CD8-positive, alpha-beta memory T cell (primary cell): ENCODE measurements at regions not wholly inside any gene's neighbourhood (a gene's known extent, or its start where the extent isn't known, plus 50 kb on each side); places are given as distances from the start of the nearest gene placed in this dataset.

Experiments used
- CTCF ChIA-PET: fragments of 350-600 bp; sonication (Branson Sonifier 250); formaldehyde crosslinking; loops from one replicate; lab custom pipeline; 2021; ENCODE audit warnings: antibody characterized with exemption; lab: Charles Lee
- POLR2A ChIA-PET: fragments of 350-600 bp; sonication (Branson Sonifier 250); formaldehyde crosslinking; loops from one replicate; lab custom pipeline; 2021; ENCODE audit warnings: antibody characterized with exemption; lab: Charles Lee
- DNase-seq, 5 donors: peaks; one replicate each; pipeline versions ENCODE4 v3.0.0 to v3.0.0-alpha.2; 2020 to 2022; ENCODE audit warnings: mixed read lengths in 1 of 5
- H3K27ac ChIP-seq: one replicate; pipeline ENCODE4 v1.7.0; 2013; ENCODE audit warnings: low read depth, mild to moderate bottlenecking, low read length, moderate library complexity
- H3K27me3 ChIP-seq: 2 replicates; pipeline ENCODE4 v1.7.0; 2013; ENCODE audit warnings: low read length, mild to moderate bottlenecking; ENCODE audit not compliant: insufficient read depth, poor library complexity, severe bottlenecking
- H3K36me3 ChIP-seq: 2 replicates; pipeline ENCODE4 v1.7.0; 2013; ENCODE audit warnings: mild to moderate bottlenecking, low read length, moderate library complexity; ENCODE audit not compliant: insufficient read depth
- H3K4me1 ChIP-seq: 2 replicates; pipeline ENCODE4 v1.7.0; 2013; ENCODE audit warnings: mild to moderate bottlenecking, low read length, moderate library complexity; ENCODE audit not compliant: insufficient read depth
- H3K4me3 ChIP-seq: 2 replicates; pipeline ENCODE4 v1.7.0; 2013; ENCODE audit warnings: mild to moderate bottlenecking, low read length
- H3K9me3 ChIP-seq: 2 replicates; pipeline ENCODE4 v1.7.0; 2013; ENCODE audit warnings: mild to moderate bottlenecking, low read length
- H3K27ac Mint-ChIP-seq, 8 donors: one replicate each; pipeline ENCODE4 v1.8.0; 2020 to 2021; ENCODE audit warnings: mixed read lengths in 8 of 8, mild to moderate bottlenecking in 6 of 8, inconsistent platforms in 3 of 8, moderate library complexity in 3 of 8
- H3K27me3 Mint-ChIP-seq, 2 donors: one replicate each; pipeline ENCODE4 v1.8.0; 2020 to 2021; ENCODE audit warnings: mixed read lengths in 2 of 2, mild to moderate bottlenecking in 1 of 2, moderate library complexity in 1 of 2
- H3K36me3 Mint-ChIP-seq, 3 donors: one replicate each; pipeline ENCODE4 v1.8.0; 2020 to 2021; ENCODE audit warnings: mixed read lengths in 3 of 3, inconsistent platforms in 1 of 3, mild to moderate bottlenecking in 1 of 3
- H3K4me1 Mint-ChIP-seq, 3 donors: one replicate each; pipeline ENCODE4 v1.8.0; 2020 to 2021; ENCODE audit warnings: mixed read lengths in 3 of 3, inconsistent platforms in 1 of 3, mild to moderate bottlenecking in 1 of 3
- H3K4me3 Mint-ChIP-seq, 7 donors: one replicate each; pipeline ENCODE4 v1.8.0; 2020 to 2021; ENCODE audit warnings: mixed read lengths in 7 of 7, mild to moderate bottlenecking in 6 of 7, moderate library complexity in 4 of 7, inconsistent platforms in 2 of 7
- H3K9me3 Mint-ChIP-seq, 5 donors: one replicate each; pipeline ENCODE4 v1.8.0; 2020 to 2022; ENCODE audit warnings: mixed read lengths in 5 of 5, mild to moderate bottlenecking in 3 of 5, moderate library complexity in 2 of 5, inconsistent platforms in 1 of 5

- ChIA-PET POLR2A (no interaction called here), CTCF (no interaction called here)
- Mint-ChIP-seq H3K9me3 (no peaks in the 10 kb centered on the region), H3K27ac (no peak overlapping the region), H3K27me3 (peaks cover 9 to 19% of the 10 kb centered on the region in 2 donors), H3K36me3 (no peaks in the 10 kb centered on the region), H3K4me1 (peaks cover 0 to 11% (median 5%) of the 10 kb centered on the region in 3 donors), H3K4me3 (no peak overlapping the region)
- H3K4me1 ChIP-seq, result peaks cover 40% of the 10 kb centered on the region
- H3K36me3 ChIP-seq, result no peaks in the 10 kb centered on the region
- no peak for DNase-seq
- H3K27me3 ChIP-seq, result no peaks in the 10 kb centered on the region
- no peak overlapping the region for H3K27ac ChIP-seq
- H3K4me3 ChIP-seq, result no peak overlapping the region
- no peaks in the 10 kb centered on the region for H3K9me3 ChIP-seq
These were observed 243.3 kb downstream of the ADGRG6 start for GRCh38 chr6:142545147-142545546.

DNA sequence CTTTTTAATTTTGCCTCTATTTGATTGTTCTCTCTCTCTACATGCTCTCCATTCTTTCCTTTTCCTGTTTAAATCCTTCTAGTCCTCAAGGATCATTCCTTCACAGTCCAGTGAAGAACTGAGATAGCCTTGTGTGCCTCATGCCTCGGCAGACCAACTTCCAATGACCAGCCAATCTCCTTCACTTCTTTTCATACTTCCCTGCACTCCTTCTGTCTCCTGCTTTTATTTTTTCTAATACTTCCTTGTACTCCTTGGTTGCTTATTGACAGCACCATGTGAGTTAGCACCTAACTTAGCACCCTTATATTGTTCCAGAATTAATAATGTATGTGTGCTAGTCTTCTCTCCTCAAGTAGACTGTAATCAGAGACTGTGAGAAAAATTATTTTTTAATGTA is 246.8 kb downstream of the ADGRG6 start:
- DNase-seq, result no peak
- POLR2A ChIA-PET, result no interaction called here
- Mint-ChIP-seq H3K27me3 (peaks cover 13 to 42% of the 10 kb centered on the region in 2 donors), H3K4me3 (no peak overlapping the region), H3K9me3 (no peaks in the 10 kb centered on the region), H3K4me1 (peaks cover 2 to 11% (median 9%) of the 10 kb centered on the region in 3 donors), H3K36me3 (no peaks in the 10 kb centered on the region), H3K27ac (peak overlapping the region in 1 of 8 donors; percentile 1)
- Histone ChIP-seq H3K4me1 (peaks cover 50% of the 10 kb centered on the region), H3K36me3 (no peaks in the 10 kb centered on the region), H3K9me3 (no peaks in the 10 kb centered on the region), H3K4me3 (no peak overlapping the region), H3K27ac (no peak overlapping the region), H3K27me3 (no peaks in the 10 kb centered on the region)
- CTCF ChIA-PET, result no interaction called here

GRCh38 chr6:142550310-142551063 is 248.7 kb downstream of the ADGRG6 start:
- Mint-ChIP-seq H3K27ac (no peak overlapping the region), H3K36me3 (no peaks in the 10 kb centered on the region), H3K27me3 (peaks cover 19 to 45% of the 10 kb centered on the region in 2 donors), H3K4me1 (peaks cover 2 to 11% (median 9%) of the 10 kb centered on the region in 3 donors), H3K9me3 (no peaks in the 10 kb centered on the region), H3K4me3 (no peak overlapping the region)
- CTCF ChIA-PET, result no interaction called here
- Histone ChIP-seq H3K36me3 (no peaks in the 10 kb centered on the region), H3K27ac (no peak overlapping the region), H3K4me3 (no peak overlapping the region), H3K4me1 (peaks cover 31% of the 10 kb centered on the region), H3K9me3 (no peaks in the 10 kb centered on the region), H3K27me3 (no peaks in the 10 kb centered on the region)
- no peak for DNase-seq
- POLR2A ChIA-PET, result no interaction called here

DNA sequence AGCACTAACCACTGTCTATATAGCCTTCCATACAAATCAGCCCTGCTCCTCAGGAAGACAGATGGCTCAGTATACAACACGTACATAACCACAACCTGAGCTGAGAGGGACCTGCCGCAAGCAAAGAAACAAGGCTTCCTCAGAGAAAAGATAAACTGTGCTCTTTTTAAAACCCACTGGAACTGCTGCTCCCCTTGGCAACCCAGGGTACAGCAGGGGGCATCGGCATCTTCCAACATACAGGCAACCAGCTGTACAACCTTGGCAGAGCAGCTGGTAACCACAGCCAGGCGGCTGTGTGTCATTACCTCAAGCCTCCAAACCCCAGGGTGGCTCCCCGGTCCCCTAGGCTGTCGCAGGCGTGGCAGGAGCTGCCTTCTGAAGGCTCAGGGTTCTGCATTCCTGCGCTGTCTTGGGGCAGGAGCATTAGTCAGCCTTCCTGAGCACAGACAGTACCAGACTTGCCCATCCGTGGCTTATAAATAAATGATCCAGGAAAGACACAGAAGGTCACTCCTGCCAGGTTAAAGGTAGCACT is 249.5 kb downstream of the ADGRG6 start:
- Histone ChIP-seq H3K27ac (no peak overlapping the region), H3K4me1 (peaks cover 27% of the 10 kb centered on the region), H3K27me3 (no peaks in the 10 kb centered on the region), H3K9me3 (no peaks in the 10 kb centered on the region), H3K4me3 (no peak overlapping the region), H3K36me3 (no peaks in the 10 kb centered on the region)
- Mint-ChIP-seq H3K36me3 (no peaks in the 10 kb centered on the region), H3K27ac (no peak overlapping the region), H3K4me1 (peaks cover 2 to 11% (median 9%) of the 10 kb centered on the region in 3 donors), H3K4me3 (peak overlapping the region in 1 of 7 donors; percentile 41), H3K9me3 (no peaks in the 10 kb centered on the region), H3K27me3 (peaks cover 19 to 45% of the 10 kb centered on the region in 2 donors)
- CTCF ChIA-PET, result no interaction called here
- peak in 1 of 5 donors; percentile 44 for DNase-seq
- POLR2A ChIA-PET, result no interaction called here

DNA sequence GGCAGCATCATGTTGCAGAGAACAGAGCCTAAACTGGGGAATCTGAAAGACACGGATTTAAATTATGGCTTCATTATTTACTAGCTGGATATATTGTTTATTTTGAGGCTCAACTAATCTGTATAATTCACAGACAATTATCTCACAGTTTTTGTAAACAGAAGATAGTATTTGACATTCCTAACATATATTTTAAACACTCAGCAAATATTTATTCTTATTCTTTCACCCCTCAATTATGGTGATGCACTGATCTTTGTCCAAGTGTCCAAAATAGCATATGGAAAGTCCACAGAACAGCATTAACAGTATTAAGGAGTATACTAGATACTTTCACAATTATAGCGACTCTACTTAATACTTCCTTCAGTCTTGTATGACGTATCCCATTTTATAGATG is 257.0 kb downstream of the ADGRG6 start:
- Mint-ChIP-seq H3K36me3 (no peaks in the 10 kb centered on the region), H3K27me3 (peaks cover 3 to 5% of the 10 kb centered on the region in 2 donors), H3K4me1 (peaks cover 6 to 12% (median 10%) of the 10 kb centered on the region in 3 donors), H3K27ac (no peak overlapping the region), H3K9me3 (peaks cover 0 to 3% (median 0%) of the 10 kb centered on the region in 5 donors), H3K4me3 (no peak overlapping the region)
- H3K36me3 ChIP-seq, result no peaks in the 10 kb centered on the region
- peaks cover 21% of the 10 kb centered on the region for H3K4me1 ChIP-seq
- H3K27me3 ChIP-seq, result no peaks in the 10 kb centered on the region
- H3K9me3 ChIP-seq, result no peaks in the 10 kb centered on the region
- H3K4me3 ChIP-seq, result no peak overlapping the region
- ChIA-PET CTCF (no interaction called here), POLR2A (no interaction called here)
- no peak overlapping the region for H3K27ac ChIP-seq
- DNase-seq, result no peak

DNA sequence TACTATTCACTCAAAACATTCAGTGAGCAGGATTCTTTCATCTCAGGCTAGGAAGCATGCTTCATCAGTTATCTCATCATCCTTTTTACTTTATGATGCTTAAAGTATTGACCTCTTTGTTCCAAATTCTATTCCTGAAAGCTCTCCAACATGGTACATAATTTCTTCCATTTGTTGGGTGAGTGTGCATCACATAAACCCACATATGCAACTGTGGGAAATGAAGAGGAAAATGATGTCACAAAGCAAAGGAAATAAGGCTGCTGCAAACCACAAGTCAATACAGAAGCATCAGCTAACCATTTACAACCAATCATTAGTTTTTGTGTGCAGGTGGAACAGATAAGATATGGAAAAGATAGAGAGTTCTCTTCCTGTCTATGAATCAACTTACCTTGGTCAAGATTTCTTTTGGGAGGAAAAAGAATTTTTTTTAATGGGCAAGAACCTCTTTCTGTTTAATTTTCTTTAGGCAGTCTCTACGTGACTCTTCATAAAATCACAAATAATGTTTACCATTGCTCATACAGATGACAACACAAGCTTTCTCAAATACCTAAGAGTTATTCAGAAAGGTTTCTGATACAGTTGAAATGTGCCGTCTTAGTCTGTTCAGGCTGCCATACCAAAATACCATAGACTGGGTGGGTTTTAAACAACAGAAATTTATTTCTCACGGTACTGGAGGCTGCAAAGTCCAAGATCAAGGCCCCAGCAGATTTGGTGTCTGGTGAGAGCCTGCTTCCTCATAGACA is 259.9 kb downstream of the ADGRG6 start:
- Mint-ChIP-seq H3K27ac (peak overlapping the region in 1 of 8 donors; percentile 10), H3K4me1 (peaks cover 7 to 13% (median 11%) of the 10 kb centered on the region in 3 donors), H3K36me3 (no peaks in the 10 kb centered on the region), H3K9me3 (peaks cover 0 to 3% (median 0%) of the 10 kb centered on the region in 5 donors), H3K4me3 (no peak overlapping the region), H3K27me3 (peaks cover 4 to 5% of the 10 kb centered on the region in 2 donors)
- ChIA-PET CTCF (no interaction called here), POLR2A (no interaction called here)
- Histone ChIP-seq H3K27me3 (no peaks in the 10 kb centered on the region), H3K4me1 (peaks cover 26% of the 10 kb centered on the region), H3K9me3 (no peaks in the 10 kb centered on the region), H3K27ac (no peak overlapping the region), H3K4me3 (no peak overlapping the region), H3K36me3 (no peaks in the 10 kb centered on the region)
- no peak for DNase-seq

- H3K36me3 Mint-ChIP-seq, result no peaks in the 10 kb centered on the region
- CTCF ChIA-PET, result no interaction called here
- H3K9me3 ChIP-seq, result no peaks in the 10 kb centered on the region
- H3K27me3 Mint-ChIP-seq, result peaks cover 4 to 6% of the 10 kb centered on the region in 2 donors
- H3K36me3 ChIP-seq, result no peaks in the 10 kb centered on the region
- peaks cover 0 to 3% (median 0%) of the 10 kb centered on the region in 5 donors for H3K9me3 Mint-ChIP-seq
- no peak overlapping the region for H3K4me3 Mint-ChIP-seq
- H3K27ac Mint-ChIP-seq, result no peak overlapping the region
- DNase-seq, result no peak
- no peaks in the 10 kb centered on the region for H3K27me3 ChIP-seq
- H3K4me3 ChIP-seq, result no peak overlapping the region
- H3K4me1 Mint-ChIP-seq, result peaks cover 9 to 17% (median 15%) of the 10 kb centered on the region in 3 donors
- peaks cover 37% of the 10 kb centered on the region for H3K4me1 ChIP-seq
- H3K27ac ChIP-seq, result no peak overlapping the region
- POLR2A ChIA-PET, result no interaction called here
These were observed 261.1 kb downstream of the ADGRG6 start for GRCh38 chr6:142562865-142563264.
